NCI-H748 (cell line): ENCODE measurements at regions not wholly inside any gene's neighbourhood (a gene's known extent, or its start where the extent isn't known, plus 50 kb on each side); places are given as distances from the start of the nearest gene placed in this dataset.

ENCODE experiments used
- DNase-seq: peaks from one replicate; lab custom pipeline; 2025; ENCODE audit not compliant: unreplicated experiment; lab: John Stamatoyannopoulos, UW

GRCh38 chr17:69997332-69997731, 77.7 kb upstream of the KCNJ16 start:
- no peak for DNase-seq

- DNase-seq: no peak
These were observed 75.8 kb upstream of the KCNJ16 start for GRCh38 chr17:69999253-69999652.

DNA sequence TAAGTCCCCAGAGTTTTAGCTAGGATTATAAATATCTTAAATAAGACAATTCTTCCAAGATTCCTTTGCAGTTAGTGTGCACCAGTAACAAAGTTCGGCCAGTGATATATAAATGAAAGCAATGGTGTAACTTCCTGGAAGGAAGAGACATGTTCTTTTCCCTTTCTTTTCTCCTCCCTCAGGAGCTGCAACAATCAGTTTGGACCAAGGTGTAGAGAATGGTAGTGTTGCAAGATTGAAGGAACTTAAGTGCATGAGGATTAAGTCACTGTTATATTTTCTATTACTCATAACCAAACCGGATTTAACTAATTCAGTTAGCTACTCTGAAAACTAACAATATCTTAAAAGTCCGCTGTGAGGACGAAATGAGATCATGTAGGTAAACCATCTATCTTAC, 68.9 kb upstream of the KCNJ16 start:
- DNase-seq: no peak

GRCh38 chr17:70011750-70012149, 63.3 kb upstream of the KCNJ16 start:
- no peak for DNase-seq

DNA sequence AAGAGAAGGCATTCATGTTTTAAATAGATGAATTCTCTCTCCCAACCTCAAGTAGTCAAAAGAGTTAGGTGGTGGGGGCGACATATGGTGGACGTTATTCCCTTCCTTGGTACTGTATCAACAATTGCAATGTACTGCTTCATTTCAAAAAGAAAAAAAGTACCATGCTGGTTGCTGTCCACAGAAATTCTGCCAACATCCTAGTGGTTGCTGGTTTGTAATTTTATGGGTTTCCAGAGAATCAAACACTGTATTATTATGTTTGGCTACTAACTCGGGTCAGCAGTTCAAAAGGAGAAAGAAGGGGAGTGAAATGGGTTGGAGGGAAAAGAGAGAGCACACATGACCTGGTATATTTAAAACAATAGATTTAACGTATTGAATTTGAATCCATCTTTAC, 61.1 kb upstream of the KCNJ16 start:
- DNase-seq: no peak

GRCh38 chr17:70017112-70017511, 57.9 kb upstream of the KCNJ16 start:
- DNase-seq: no peak

DNA sequence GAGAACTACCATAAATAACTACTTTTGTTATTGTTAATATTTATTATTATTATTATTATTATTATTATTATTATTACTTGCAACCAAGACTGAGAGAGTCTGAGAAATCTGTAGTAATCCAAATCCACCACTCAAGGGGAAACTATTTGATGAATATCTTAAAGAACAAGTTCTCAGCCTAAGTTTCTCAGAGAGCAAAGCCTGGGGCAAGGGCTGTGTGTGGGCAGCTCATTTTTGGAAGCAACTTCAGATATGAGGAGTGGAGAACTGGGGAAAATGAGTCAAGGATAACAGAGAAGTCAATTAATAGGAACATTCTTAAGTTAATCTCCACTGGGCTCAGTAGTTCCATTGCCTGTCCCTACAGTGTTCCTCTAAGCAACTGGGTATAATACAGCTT, 57.1 kb upstream of the KCNJ16 start:
- DNase-seq: no peak

DNA sequence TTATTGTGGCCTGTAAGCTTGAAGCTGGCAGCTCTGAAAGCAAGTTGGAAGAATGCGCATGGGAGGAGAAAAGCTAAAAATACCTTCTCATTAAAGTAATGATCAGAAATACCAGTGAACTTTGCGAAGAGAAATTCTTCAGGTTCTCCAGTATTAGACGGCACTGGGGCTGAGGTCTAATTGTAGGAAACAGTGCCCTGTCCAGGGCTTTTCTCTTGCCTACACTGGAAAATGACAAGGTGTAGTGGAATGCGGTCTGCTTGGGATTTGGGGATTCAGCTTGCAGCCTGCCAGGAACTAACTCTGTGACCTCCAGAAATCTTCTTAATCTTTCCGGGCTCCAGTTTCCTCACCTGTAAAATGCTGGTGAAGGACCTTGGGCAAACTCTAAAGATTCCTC, 53.3 kb upstream of the KCNJ16 start:
- DNase-seq: no peak

- DNase-seq: no peak
These were observed 52.9 kb upstream of the KCNJ16 start for GRCh38 chr17:70022175-70022574.

DNA sequence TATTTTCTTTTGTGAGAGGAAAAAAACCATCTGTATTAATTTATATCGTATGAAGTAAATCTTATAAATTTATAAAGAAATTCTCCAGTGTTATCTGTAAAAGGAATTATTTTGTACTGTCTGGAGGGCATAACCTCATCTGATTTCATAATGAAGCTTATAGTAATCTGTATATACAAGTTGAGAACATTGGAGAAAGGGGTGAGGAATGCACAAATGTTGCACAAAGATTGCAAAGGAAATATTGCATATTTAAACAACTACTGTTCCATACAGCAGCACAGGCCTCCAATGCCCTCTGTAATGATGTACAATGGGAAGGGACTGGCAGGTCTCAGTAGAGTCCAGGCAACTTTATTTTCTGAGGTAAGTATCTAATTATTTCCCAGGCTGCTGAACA, 50.8 kb upstream of the KCNJ16 start:
- no peak for DNase-seq
